ENCODE measurements at regions not wholly inside any gene's neighbourhood (a gene's known extent, or its start where the extent isn't known, plus 50 kb on each side); places are given as distances from the start of the nearest gene placed in this dataset.

DNA sequence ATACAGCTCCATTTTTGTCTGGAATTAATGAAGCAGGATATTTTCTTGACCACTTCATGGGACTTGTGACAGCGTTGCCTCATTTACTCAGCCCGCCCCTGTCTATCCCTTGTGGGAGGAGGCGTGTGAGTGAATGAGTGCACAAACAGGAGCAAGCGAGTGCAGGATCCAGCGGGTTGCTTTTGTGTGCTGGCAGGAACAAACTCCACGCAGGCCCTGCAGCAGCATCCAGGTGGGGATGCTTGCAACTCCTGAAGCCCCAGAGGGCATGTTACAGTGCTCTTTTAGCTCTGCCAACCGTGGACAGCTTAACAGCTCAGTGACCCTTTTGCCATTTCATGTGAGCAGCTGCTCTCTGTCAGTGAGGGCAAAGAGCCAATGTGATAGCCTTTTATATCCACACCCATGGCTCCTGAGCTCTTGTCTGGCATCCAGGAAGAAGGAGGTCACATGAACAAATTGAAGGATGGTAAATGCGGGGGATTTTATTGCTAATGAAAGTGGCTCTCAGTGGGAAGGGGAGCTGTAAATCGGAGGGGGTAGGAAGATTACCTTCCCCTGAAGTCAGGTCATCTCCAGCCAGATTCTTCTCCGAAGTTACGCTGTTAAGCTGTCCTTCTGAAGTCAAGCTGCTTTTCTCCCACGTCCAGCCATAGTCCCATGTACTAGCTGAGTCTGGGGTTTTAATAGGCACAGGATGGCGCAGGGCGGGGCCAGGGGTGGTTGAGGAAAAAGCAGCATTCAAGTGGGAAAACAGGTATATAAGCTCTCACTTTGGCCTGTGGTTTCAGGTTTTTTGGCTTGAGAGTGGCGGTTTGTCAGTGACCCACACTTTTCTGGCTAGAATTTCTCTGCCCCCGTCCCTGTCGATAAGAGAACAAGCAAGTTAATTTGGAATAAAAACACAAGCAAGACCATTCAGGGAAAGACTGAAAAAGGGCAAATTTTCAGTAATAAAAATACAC, 714.7 kb upstream of the MBL2 start:
- TF ChIP-seq, protein P1, sequence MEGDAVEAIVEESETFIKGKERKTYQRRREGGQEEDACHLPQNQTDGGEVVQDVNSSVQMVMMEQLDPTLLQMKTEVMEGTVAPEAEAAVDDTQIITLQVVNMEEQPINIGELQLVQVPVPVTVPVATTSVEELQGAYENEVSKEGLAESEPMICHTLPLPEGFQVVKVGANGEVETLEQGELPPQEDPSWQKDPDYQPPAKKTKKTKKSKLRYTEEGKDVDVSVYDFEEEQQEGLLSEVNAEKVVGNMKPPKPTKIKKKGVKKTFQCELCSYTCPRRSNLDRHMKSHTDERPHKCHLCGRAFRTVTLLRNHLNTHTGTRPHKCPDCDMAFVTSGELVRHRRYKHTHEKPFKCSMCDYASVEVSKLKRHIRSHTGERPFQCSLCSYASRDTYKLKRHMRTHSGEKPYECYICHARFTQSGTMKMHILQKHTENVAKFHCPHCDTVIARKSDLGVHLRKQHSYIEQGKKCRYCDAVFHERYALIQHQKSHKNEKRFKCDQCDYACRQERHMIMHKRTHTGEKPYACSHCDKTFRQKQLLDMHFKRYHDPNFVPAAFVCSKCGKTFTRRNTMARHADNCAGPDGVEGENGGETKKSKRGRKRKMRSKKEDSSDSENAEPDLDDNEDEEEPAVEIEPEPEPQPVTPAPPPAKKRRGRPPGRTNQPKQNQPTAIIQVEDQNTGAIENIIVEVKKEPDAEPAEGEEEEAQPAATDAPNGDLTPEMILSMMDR (IDR thresholded peaks at IDR 0.05), result no peak
- TF ChIP-seq POLR2A (IDR thresholded peaks at IDR 0.05), result no peak
